ENCODE measurements at regions not wholly inside any gene's neighbourhood (a gene's known extent, or its start where the extent isn't known, plus 50 kb on each side); places are given as distances from the start of the nearest gene placed in this dataset.

DNA sequence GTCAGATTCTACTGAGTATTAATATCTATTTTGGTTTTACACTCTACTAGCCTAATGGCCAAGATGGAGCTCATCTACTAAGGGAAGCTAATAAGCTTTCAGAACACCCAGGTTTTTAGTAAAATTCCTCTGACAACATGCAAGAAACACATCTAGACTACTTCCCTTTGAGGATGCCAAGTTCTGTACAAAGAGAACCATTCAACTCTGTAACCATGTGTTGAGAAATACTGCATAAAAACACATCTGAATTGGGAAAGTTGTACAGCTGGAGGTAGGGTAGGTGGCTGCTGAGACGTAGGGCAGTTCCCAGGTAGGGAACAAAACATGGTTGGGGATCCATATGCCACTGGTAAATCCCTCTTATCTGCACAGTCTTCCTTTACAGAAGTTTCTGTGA is 66.2 kb downstream of the SC5D start:
- TF ChIP-seq, protein P1, sequence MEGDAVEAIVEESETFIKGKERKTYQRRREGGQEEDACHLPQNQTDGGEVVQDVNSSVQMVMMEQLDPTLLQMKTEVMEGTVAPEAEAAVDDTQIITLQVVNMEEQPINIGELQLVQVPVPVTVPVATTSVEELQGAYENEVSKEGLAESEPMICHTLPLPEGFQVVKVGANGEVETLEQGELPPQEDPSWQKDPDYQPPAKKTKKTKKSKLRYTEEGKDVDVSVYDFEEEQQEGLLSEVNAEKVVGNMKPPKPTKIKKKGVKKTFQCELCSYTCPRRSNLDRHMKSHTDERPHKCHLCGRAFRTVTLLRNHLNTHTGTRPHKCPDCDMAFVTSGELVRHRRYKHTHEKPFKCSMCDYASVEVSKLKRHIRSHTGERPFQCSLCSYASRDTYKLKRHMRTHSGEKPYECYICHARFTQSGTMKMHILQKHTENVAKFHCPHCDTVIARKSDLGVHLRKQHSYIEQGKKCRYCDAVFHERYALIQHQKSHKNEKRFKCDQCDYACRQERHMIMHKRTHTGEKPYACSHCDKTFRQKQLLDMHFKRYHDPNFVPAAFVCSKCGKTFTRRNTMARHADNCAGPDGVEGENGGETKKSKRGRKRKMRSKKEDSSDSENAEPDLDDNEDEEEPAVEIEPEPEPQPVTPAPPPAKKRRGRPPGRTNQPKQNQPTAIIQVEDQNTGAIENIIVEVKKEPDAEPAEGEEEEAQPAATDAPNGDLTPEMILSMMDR (IDR thresholded peaks at IDR 0.05) = no peak
- TF ChIP-seq FOXP1 (CRISPR knock-in tag; IDR thresholded peaks at IDR 0.05; ENCODE audit: borderline replicate concordance) = no peak
- no peak for TF ChIP-seq ETV6 (CRISPR knock-in tag; IDR thresholded peaks at IDR 0.05)
- TF ChIP-seq, protein P2, sequence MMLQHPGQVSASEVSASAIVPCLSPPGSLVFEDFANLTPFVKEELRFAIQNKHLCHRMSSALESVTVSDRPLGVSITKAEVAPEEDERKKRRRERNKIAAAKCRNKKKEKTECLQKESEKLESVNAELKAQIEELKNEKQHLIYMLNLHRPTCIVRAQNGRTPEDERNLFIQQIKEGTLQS (CRISPR knock-in tag; conservative IDR thresholded peaks at IDR 0.05) = no peak
- no peak for TF ChIP-seq JUN (CRISPR knock-in tag; IDR thresholded peaks at IDR 0.05)
- TF ChIP-seq, protein P3, sequence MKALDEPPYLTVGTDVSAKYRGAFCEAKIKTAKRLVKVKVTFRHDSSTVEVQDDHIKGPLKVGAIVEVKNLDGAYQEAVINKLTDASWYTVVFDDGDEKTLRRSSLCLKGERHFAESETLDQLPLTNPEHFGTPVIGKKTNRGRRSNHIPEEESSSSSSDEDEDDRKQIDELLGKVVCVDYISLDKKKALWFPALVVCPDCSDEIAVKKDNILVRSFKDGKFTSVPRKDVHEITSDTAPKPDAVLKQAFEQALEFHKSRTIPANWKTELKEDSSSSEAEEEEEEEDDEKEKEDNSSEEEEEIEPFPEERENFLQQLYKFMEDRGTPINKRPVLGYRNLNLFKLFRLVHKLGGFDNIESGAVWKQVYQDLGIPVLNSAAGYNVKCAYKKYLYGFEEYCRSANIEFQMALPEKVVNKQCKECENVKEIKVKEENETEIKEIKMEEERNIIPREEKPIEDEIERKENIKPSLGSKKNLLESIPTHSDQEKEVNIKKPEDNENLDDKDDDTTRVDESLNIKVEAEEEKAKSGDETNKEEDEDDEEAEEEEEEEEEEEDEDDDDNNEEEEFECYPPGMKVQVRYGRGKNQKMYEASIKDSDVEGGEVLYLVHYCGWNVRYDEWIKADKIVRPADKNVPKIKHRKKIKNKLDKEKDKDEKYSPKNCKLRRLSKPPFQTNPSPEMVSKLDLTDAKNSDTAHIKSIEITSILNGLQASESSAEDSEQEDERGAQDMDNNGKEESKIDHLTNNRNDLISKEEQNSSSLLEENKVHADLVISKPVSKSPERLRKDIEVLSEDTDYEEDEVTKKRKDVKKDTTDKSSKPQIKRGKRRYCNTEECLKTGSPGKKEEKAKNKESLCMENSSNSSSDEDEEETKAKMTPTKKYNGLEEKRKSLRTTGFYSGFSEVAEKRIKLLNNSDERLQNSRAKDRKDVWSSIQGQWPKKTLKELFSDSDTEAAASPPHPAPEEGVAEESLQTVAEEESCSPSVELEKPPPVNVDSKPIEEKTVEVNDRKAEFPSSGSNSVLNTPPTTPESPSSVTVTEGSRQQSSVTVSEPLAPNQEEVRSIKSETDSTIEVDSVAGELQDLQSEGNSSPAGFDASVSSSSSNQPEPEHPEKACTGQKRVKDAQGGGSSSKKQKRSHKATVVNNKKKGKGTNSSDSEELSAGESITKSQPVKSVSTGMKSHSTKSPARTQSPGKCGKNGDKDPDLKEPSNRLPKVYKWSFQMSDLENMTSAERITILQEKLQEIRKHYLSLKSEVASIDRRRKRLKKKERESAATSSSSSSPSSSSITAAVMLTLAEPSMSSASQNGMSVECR (CRISPR knock-in tag; IDR thresholded peaks at IDR 0.05; ENCODE audit: borderline replicate concordance) = no peak
- TF ChIP-seq, protein P4, sequence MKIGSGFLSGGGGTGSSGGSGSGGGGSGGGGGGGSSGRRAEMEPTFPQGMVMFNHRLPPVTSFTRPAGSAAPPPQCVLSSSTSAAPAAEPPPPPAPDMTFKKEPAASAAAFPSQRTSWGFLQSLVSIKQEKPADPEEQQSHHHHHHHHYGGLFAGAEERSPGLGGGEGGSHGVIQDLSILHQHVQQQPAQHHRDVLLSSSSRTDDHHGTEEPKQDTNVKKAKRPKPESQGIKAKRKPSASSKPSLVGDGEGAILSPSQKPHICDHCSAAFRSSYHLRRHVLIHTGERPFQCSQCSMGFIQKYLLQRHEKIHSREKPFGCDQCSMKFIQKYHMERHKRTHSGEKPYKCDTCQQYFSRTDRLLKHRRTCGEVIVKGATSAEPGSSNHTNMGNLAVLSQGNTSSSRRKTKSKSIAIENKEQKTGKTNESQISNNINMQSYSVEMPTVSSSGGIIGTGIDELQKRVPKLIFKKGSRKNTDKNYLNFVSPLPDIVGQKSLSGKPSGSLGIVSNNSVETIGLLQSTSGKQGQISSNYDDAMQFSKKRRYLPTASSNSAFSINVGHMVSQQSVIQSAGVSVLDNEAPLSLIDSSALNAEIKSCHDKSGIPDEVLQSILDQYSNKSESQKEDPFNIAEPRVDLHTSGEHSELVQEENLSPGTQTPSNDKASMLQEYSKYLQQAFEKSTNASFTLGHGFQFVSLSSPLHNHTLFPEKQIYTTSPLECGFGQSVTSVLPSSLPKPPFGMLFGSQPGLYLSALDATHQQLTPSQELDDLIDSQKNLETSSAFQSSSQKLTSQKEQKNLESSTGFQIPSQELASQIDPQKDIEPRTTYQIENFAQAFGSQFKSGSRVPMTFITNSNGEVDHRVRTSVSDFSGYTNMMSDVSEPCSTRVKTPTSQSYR (CRISPR knock-in tag; IDR thresholded peaks at IDR 0.05) = no peak
- TF ChIP-seq FOXK1 (CRISPR knock-in tag; IDR thresholded peaks at IDR 0.05) = no peak
- TF ChIP-seq, protein P5, sequence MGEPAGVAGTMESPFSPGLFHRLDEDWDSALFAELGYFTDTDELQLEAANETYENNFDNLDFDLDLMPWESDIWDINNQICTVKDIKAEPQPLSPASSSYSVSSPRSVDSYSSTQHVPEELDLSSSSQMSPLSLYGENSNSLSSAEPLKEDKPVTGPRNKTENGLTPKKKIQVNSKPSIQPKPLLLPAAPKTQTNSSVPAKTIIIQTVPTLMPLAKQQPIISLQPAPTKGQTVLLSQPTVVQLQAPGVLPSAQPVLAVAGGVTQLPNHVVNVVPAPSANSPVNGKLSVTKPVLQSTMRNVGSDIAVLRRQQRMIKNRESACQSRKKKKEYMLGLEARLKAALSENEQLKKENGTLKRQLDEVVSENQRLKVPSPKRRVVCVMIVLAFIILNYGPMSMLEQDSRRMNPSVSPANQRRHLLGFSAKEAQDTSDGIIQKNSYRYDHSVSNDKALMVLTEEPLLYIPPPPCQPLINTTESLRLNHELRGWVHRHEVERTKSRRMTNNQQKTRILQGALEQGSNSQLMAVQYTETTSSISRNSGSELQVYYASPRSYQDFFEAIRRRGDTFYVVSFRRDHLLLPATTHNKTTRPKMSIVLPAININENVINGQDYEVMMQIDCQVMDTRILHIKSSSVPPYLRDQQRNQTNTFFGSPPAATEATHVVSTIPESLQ (CRISPR knock-in tag; IDR thresholded peaks at IDR 0.05) = no peak

Measured in WTC11 (cell line).